HEK293 (cell line): ENCODE measurements at regions not wholly inside any gene's neighbourhood (a gene's known extent, or its start where the extent isn't known, plus 50 kb on each side); places are given as distances from the start of the nearest gene placed in this dataset.
A peak's percentile ranks its signal among the peaks of the same experiment; 100 is the strongest.

Experiments
- CTCF ChIA-PET: fragments of 350-600 bp; formaldehyde crosslinking; extraction: SDS; loops from one replicate; lab custom pipeline; 2021; ENCODE audit warnings: antibody characterized with exemption; lab: Yijun Ruan, JAX
- POLR2A ChIA-PET: fragments of 300-600 bp; formaldehyde crosslinking; extraction: SDS; loops from one replicate; lab custom pipeline; 2020; ENCODE audit warnings: antibody characterized with exemption, inconsistent platforms; lab: Yijun Ruan, JAX
- H3K27ac ChIP-seq: fragments of 200-500 bp; sonication (Bioruptor generic); 2 replicates; pipeline ENCODE4 v1.5.1; 2014; ENCODE audit warnings: low read depth, low read length, control low read depth, inconsistent platforms; ENCODE audit errors: extremely low read depth
- H3K36me3 ChIP-seq, 2 experiments: fragments of 200-500 bp in 1 of 2; sonication (Bioruptor generic) in 1 of 2; 1 replicate in 1 of 2; 2 replicates in 1 of 2; pipeline ENCODE4 v1.5.1; 2014 to 2017; ENCODE audit warnings: inconsistent platforms in 2 of 2, low read length in 2 of 2; ENCODE audit not compliant: control insufficient read depth in 2 of 2, insufficient read depth in 1 of 2
- H3K4me1 ChIP-seq: fragments of 200-500 bp; sonication (Bioruptor generic); 2 replicates; pipeline ENCODE4 v1.5.1; 2014; ENCODE audit warnings: mild to moderate bottlenecking, low read length, inconsistent platforms; ENCODE audit not compliant: control insufficient read depth, insufficient read depth
- H3K4me3 ChIP-seq: 2 replicates; pipeline ENCODE4 v1.5.1; 2011; ENCODE audit warnings: low read depth, mild to moderate bottlenecking, control low read depth, low read length, moderate library complexity
- H3K9me3 ChIP-seq: fragments of 200-500 bp; sonication (Bioruptor generic); 2 replicates; pipeline ENCODE4 v1.5.1; 2014; ENCODE audit warnings: low read depth, low read length, inconsistent platforms; ENCODE audit not compliant: control insufficient read depth, insufficient read depth
- BCL11A ChIP-seq: fragments of 450-650 bp; formaldehyde crosslinking; IDR thresholded peaks from 2 replicates; pipeline ENCODE4 v1.5.1; 2016; ENCODE audit warnings: low read depth, missing biosample characterization, missing genetic modification characterization
- FEZF1 ChIP-seq: fragments of 450-650 bp; formaldehyde crosslinking; IDR thresholded peaks from 2 replicates; pipeline ENCODE4 v1.5.1; 2016; ENCODE audit warnings: missing biosample characterization, missing genetic modification characterization
- KLF16 ChIP-seq: fragments of 450-650 bp; formaldehyde crosslinking; IDR thresholded peaks from 2 replicates; pipeline ENCODE4 v1.5.1; 2017; ENCODE audit warnings: missing biosample characterization, missing genetic modification characterization
- MYNN ChIP-seq: fragments of 450-650 bp; formaldehyde crosslinking; IDR thresholded peaks from 2 replicates; pipeline ENCODE4 v1.5.1; 2016; ENCODE audit warnings: missing biosample characterization, missing genetic modification characterization, borderline replicate concordance
- YY2 ChIP-seq: fragments of 450-650 bp; formaldehyde crosslinking; IDR thresholded peaks from 2 replicates; pipeline ENCODE4 v1.5.1; 2016; ENCODE audit warnings: missing biosample characterization, missing genetic modification characterization
- ZBTB1 ChIP-seq: fragments of 450-650 bp; formaldehyde crosslinking; IDR thresholded peaks from 2 replicates; pipeline ENCODE4 v1.5.1; 2016; ENCODE audit warnings: missing biosample characterization, missing genetic modification characterization
- ZFP41 ChIP-seq: fragments of 450-650 bp; formaldehyde crosslinking; IDR thresholded peaks from 2 replicates; pipeline ENCODE4 v1.5.1; 2016; ENCODE audit warnings: missing biosample characterization, missing genetic modification characterization, borderline replicate concordance
- ZNF10 ChIP-seq: fragments of 450-650 bp; formaldehyde crosslinking; IDR thresholded peaks from 2 replicates; pipeline ENCODE4 v1.5.1; 2017; ENCODE audit warnings: missing biosample characterization, missing genetic modification characterization
- ZNF133 ChIP-seq: fragments of 450-650 bp; formaldehyde crosslinking; IDR thresholded peaks from 2 replicates; pipeline ENCODE4 v1.5.1; 2016; ENCODE audit warnings: missing biosample characterization, missing genetic modification characterization
- ZNF138 ChIP-seq: fragments of 450-650 bp; formaldehyde crosslinking; IDR thresholded peaks from 2 replicates; pipeline ENCODE4 v1.5.1; 2016; ENCODE audit warnings: missing biosample characterization, missing genetic modification characterization, borderline replicate concordance
- ZNF2 ChIP-seq: fragments of 450-650 bp; formaldehyde crosslinking; IDR thresholded peaks from 2 replicates; pipeline ENCODE4 v1.5.1; 2016; ENCODE audit warnings: missing biosample characterization, missing genetic modification characterization
- ZNF221 ChIP-seq: fragments of 450-650 bp; formaldehyde crosslinking; IDR thresholded peaks from 2 replicates; pipeline ENCODE4 v1.5.1; 2017; ENCODE audit warnings: missing biosample characterization, missing genetic modification characterization, borderline replicate concordance
- ZNF341 ChIP-seq: fragments of 450-650 bp; formaldehyde crosslinking; IDR thresholded peaks from 2 replicates; pipeline ENCODE4; 2016; ENCODE audit warnings: low read depth, missing biosample characterization, missing genetic modification characterization
- ZNF624 ChIP-seq: fragments of 450-650 bp; formaldehyde crosslinking; IDR thresholded peaks from 2 replicates; pipeline ENCODE4 v1.5.1; 2017; ENCODE audit warnings: missing biosample characterization, missing genetic modification characterization
- ZNF629 ChIP-seq: fragments of 450-650 bp; formaldehyde crosslinking; IDR thresholded peaks from 2 replicates; pipeline ENCODE4 v1.5.1; 2017; ENCODE audit warnings: missing biosample characterization, missing genetic modification characterization
- ZNF654 ChIP-seq: fragments of 450-650 bp; formaldehyde crosslinking; IDR thresholded peaks from 2 replicates; pipeline ENCODE4 v1.5.1; 2016; ENCODE audit warnings: low read depth, missing biosample characterization, missing genetic modification characterization
- ZNF660 ChIP-seq: fragments of 450-650 bp; IDR thresholded peaks from 2 replicates; pipeline ENCODE4 v1.5.1; 2018; ENCODE audit warnings: missing biosample characterization, mild to moderate bottlenecking, missing genetic modification characterization
- ZNF776 ChIP-seq: fragments of 450-650 bp; formaldehyde crosslinking; IDR thresholded peaks from 2 replicates; pipeline ENCODE4 v1.5.0; 2017; ENCODE audit warnings: missing biosample characterization, missing genetic modification characterization, borderline replicate concordance
- ZNF791 ChIP-seq: fragments of 450-650 bp; formaldehyde crosslinking; IDR thresholded peaks from 2 replicates; pipeline ENCODE4 v1.5.1; 2016; ENCODE audit warnings: missing biosample characterization, missing genetic modification characterization
- ZNF830 ChIP-seq: fragments of 450-650 bp; IDR thresholded peaks from 2 replicates; pipeline ENCODE4 v1.5.0; 2018; ENCODE audit warnings: missing biosample characterization, missing genetic modification characterization, low read depth, mild to moderate bottlenecking, moderate library complexity
- TF ChIP-seq, protein P1 (sequence below): fragments of 450-650 bp; formaldehyde crosslinking; IDR thresholded peaks from 2 replicates; pipeline ENCODE4 v1.5.1; 2017; ENCODE audit warnings: missing biosample characterization, missing genetic modification characterization
- TF ChIP-seq, protein P2 (sequence below): fragments of 450-650 bp; formaldehyde crosslinking; IDR thresholded peaks from 2 replicates; pipeline ENCODE4 v1.5.1; 2016; ENCODE audit warnings: missing biosample characterization, missing genetic modification characterization
- TF ChIP-seq, protein P3 (sequence below): fragments of 450-650 bp; formaldehyde crosslinking; IDR thresholded peaks from 2 replicates; pipeline ENCODE4 v1.5.1; 2017; ENCODE audit warnings: missing biosample characterization, missing genetic modification characterization

DNA sequence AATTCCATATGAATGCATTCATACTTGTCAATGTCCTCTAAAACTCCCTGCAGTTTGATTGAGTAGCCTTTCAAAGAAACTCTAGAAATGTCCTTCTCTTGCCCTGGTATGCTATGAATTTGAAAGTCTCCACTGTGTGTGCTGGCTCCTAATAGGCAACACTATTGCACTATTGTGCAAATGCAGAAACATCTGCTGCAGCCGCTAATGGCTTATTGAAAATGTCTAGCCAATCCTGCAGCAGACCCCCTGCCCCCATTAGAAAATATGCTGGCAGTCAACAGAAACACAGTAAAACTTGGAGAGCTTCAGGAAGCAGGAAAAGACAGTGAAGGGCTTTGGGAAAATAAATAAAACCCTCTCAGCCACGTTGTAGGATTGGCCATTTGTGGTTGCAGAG, 87.3 kb upstream of the GRAMD2B start:
- POLR2A ChIA-PET = no interaction called here
- CTCF ChIA-PET = interaction anchor here (0.7 kb wide), 1 partner anchor 538 kb away, joined by 3 read pairs; no protein-coding TSS in a partner anchor
- TF ChIP-seq ZNF791 (tag by site-specific recombination) = no peak
- TF ChIP-seq FEZF1 (tag by site-specific recombination) = peak; percentile 59

DNA sequence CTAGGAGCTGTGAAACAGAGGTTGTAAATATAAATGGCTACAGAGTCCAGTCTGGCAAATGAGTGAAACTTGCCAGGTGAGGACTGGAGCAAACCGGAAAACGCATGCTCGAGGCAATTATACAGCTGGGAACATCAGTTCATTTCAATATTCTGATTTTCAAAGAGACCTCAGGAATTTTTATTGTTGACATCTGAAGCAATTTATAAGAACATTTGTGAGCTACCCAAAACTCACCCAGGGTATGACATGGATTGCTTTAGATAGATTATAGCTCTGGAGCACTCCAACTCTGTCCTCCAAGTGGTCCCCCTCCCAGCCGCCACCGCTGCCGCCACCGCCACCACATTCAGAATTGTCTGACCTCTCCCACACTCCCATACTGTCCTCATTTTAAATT, 84.6 kb upstream of the GRAMD2B start:
- Histone ChIP-seq H3K9me3 (no peaks in the 10 kb centered on the region), H3K4me3 (no peak overlapping the region)
- CTCF ChIA-PET = interaction anchor here (0.6 to 3.9 kb wide), 21 partner anchors 9 to 1187 kb away, joined by 3 to 65 read pairs (median 4); partner anchors contain the start of genes ALDH7A1 and PHAX
- POLR2A ChIA-PET = interaction anchor here (1.5 kb wide), 1 partner anchor 257 kb away, joined by 3 read pairs; the partner anchor contains the start of gene ALDH7A1
- TF ChIP-seq, protein P1, sequence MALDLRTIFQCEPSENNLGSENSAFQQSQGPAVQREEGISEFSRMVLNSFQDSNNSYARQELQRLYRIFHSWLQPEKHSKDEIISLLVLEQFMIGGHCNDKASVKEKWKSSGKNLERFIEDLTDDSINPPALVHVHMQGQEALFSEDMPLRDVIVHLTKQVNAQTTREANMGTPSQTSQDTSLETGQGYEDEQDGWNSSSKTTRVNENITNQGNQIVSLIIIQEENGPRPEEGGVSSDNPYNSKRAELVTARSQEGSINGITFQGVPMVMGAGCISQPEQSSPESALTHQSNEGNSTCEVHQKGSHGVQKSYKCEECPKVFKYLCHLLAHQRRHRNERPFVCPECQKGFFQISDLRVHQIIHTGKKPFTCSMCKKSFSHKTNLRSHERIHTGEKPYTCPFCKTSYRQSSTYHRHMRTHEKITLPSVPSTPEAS (tag by site-specific recombination) = no peak
- TF ChIP-seq BCL11A (tag by site-specific recombination) (no peak), YY2 (tag by site-specific recombination) (no peak)
- TF ChIP-seq, all 188 proteins: peak for 0
- no peaks in the 10 kb centered on the region for H3K36me3 ChIP-seq
- H3K4me1 ChIP-seq = no peaks in the 10 kb centered on the region
- H3K27ac ChIP-seq = no peak overlapping the region

More for the DNA sequence above, 87.3 kb upstream of the GRAMD2B start:
- no peak overlapping the region for H3K27ac ChIP-seq
- H3K4me3 ChIP-seq = no peak overlapping the region
- no peaks in the 10 kb centered on the region for H3K4me1 ChIP-seq
- no peaks in the 10 kb centered on the region for H3K36me3 ChIP-seq
- H3K9me3 ChIP-seq = no peaks in the 10 kb centered on the region

DNA sequence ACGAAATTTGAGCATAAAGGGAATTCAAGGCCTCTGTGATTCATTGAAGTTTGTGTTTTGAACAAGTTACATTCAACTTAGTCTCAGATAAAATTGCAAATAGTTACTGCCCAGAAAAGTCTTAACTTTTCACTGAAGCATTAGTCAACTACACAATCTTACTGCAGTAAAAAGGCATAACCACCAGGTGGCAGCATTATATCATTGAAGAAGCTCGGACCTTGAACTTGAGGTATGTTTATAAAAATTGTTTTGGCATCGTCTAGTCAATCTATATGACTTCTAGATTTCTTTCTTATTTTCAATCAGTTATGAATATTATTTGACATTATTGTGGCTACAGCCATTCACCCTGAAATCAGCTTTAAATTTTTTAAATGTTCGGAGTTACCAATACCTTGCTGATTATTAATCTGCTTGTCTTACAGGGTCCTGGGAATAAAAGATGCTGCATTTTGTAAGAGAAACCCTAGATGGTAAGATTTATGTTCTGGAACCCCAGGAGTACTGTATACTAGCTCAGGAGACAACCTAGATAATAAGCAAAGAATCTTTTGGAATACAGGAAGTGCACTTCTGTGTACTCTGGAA, 83.9 kb upstream of the GRAMD2B start:
- no peak overlapping the region for H3K4me3 ChIP-seq
- H3K27ac ChIP-seq = no peak overlapping the region
- no peaks in the 10 kb centered on the region for H3K9me3 ChIP-seq
- ChIA-PET CTCF (interaction anchor here (0.6 to 3.9 kb wide), 22 partner anchors 9 to 262 kb away, joined by 3 to 65 read pairs (median 4); partner anchors contain the start of genes ALDH7A1 and PHAX), POLR2A (interaction anchor here (1.5 kb wide), 1 partner anchor 256 kb away, joined by 3 read pairs; the partner anchor contains the start of gene ALDH7A1)
- no peak for TF ChIP-seq ZNF776 (tag by site-specific recombination)
- TF ChIP-seq MYNN (tag by site-specific recombination) = no peak
- TF ChIP-seq, protein P2, sequence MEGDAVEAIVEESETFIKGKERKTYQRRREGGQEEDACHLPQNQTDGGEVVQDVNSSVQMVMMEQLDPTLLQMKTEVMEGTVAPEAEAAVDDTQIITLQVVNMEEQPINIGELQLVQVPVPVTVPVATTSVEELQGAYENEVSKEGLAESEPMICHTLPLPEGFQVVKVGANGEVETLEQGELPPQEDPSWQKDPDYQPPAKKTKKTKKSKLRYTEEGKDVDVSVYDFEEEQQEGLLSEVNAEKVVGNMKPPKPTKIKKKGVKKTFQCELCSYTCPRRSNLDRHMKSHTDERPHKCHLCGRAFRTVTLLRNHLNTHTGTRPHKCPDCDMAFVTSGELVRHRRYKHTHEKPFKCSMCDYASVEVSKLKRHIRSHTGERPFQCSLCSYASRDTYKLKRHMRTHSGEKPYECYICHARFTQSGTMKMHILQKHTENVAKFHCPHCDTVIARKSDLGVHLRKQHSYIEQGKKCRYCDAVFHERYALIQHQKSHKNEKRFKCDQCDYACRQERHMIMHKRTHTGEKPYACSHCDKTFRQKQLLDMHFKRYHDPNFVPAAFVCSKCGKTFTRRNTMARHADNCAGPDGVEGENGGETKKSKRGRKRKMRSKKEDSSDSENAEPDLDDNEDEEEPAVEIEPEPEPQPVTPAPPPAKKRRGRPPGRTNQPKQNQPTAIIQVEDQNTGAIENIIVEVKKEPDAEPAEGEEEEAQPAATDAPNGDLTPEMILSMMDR (tag by site-specific recombination) = peak; percentile 36; the same call in 1 of the 2 replicates
- peak; percentile 83 for TF ChIP-seq ZNF654 (tag by site-specific recombination)
- 0 out of 2 replicates have a peak, but pooled peaks have one; percentile 35 for TF ChIP-seq ZNF2
- TF ChIP-seq ZNF660 (tag by site-specific recombination) = 0 out of 2 replicates have a peak, but pooled peaks have one; percentile 47
- H3K36me3 ChIP-seq = no peaks in the 10 kb centered on the region
- H3K4me1 ChIP-seq = no peaks in the 10 kb centered on the region

DNA sequence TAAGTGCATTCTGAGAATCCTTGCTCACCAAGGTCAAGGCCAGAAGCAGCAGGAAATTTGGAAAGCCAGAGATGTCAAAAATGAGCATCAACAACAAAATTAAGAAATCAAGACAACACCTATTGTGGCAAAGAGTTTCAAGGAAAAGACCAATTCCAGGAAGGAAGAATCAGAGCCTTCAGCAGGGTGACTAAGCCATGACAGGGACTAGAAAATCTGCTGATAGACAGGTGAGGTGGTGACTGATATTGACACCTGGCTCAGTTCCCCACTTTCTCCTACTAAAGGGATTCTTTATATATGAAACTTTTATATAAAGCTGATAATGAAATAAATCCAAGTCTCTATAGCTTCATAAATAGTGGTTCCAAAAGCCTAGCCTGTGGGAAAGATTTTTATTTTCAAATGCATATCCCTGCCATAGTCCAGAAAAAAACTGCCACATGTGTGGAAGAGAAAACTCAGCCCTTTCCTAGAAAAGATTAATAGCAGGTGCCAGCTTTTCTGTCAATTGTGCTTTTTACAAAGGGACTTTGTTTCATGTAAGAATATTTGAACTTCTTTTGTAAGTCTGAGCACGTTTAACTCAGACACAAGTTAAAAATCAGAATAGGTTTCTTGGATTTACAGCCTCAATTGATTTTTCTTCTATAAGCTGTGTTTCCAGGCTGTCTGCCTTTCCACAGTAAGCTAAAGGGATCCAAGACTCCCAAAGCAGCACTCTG, 81.1 kb upstream of the GRAMD2B start:
- TF ChIP-seq, protein P3, sequence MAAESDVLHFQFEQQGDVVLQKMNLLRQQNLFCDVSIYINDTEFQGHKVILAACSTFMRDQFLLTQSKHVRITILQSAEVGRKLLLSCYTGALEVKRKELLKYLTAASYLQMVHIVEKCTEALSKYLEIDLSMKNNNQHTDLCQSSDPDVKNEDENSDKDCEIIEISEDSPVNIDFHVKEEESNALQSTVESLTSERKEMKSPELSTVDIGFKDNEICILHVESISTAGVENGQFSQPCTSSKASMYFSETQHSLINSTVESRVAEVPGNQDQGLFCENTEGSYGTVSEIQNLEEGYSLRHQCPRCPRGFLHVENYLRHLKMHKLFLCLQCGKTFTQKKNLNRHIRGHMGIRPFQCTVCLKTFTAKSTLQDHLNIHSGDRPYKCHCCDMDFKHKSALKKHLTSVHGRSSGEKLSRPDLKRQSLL (tag by site-specific recombination) = no peak
- TF ChIP-seq ZNF221 = no peak
- TF ChIP-seq ZNF830 (tag by site-specific recombination) = no peak
- no peak for TF ChIP-seq ZBTB1 (tag by site-specific recombination)
- TF ChIP-seq ZNF10 (tag by site-specific recombination) = no peak
- TF ChIP-seq ZNF624 = no peak
- TF ChIP-seq ZNF629 (tag by site-specific recombination) = no peak
- TF ChIP-seq ZNF138 (tag by site-specific recombination) = no peak
- TF ChIP-seq ZNF341 = no peak
- TF ChIP-seq KLF16 (tag by site-specific recombination) = no peak
- no peak for TF ChIP-seq ZFP41 (tag by site-specific recombination)
- TF ChIP-seq ZNF133 (tag by site-specific recombination) = no peak
- Histone ChIP-seq H3K4me1 (no peaks in the 10 kb centered on the region), H3K9me3 (no peaks in the 10 kb centered on the region), H3K36me3 (no peaks in the 10 kb centered on the region), H3K27ac (no peak overlapping the region), H3K4me3 (no peak overlapping the region)
- CTCF ChIA-PET = interaction anchor here (0.6 to 2.0 kb wide), 4 partner anchors 12 to 197 kb away, joined by 3 to 8 read pairs (median 6); no protein-coding TSS in a partner anchor
- POLR2A ChIA-PET = no interaction called here
